K562 (cell line): ENCODE measurements at regions not wholly inside any gene's neighbourhood (a gene's known extent, or its start where the extent isn't known, plus 50 kb on each side); places are given as distances from the start of the nearest gene placed in this dataset.

ENCODE experiments used
- CBFA2T2 ChIP-seq: fragments of 450-650 bp; conservative IDR thresholded peaks from 2 replicates; pipeline ENCODE4 v1.6.1; 2017; ENCODE audit warnings: mild to moderate bottlenecking
- EZH2 ChIP-seq: IDR thresholded peaks from 2 replicates; pipeline ENCODE4 v1.6.1; 2012; ENCODE audit warnings: low read depth, mild to moderate bottlenecking, inconsistent platforms, low read length, borderline replicate concordance
- HIVEP1 ChIP-seq: fragments of 250-450 bp; sonication (Bioruptor Pico); IDR thresholded peaks from 2 replicates; pipeline ENCODE4 v1.4.0; 2020; ENCODE audit warnings: mild to moderate bottlenecking
- RFX5 ChIP-seq: IDR thresholded peaks from 2 replicates; pipeline ENCODE4 v1.6.1; 2011; ENCODE audit warnings: low read depth, mild to moderate bottlenecking, improper control_type of control experiment, low read length
- SP1 ChIP-seq: sonication (generic); formaldehyde crosslinking; IDR thresholded peaks from 2 replicates; pipeline ENCODE4 v1.8.1; 2022; ENCODE audit warnings: mild to moderate bottlenecking, missing genetic modification reagents
- TCF7L2 ChIP-seq: fragments of 150-350 bp; IDR thresholded peaks from 2 replicates; pipeline ENCODE4 v1.6.1; 2016; ENCODE audit warnings: low read depth, mild to moderate bottlenecking, low read length, moderate library complexity
- TSC22D4 ChIP-seq: fragments of 450-650 bp; IDR thresholded peaks from 2 replicates; pipeline ENCODE4 v1.6.1; 2016; ENCODE audit warnings: missing genetic modification characterization, missing biosample characterization, control low read depth
- ZNF232 ChIP-seq: sonication (generic); formaldehyde crosslinking; IDR thresholded peaks from 2 replicates; pipeline ENCODE4 v1.8.0; 2022; ENCODE audit warnings: mild to moderate bottlenecking, missing genetic modification reagents

GRCh38 chr6:40039042-40039441, 104.8 kb upstream of the MOCS1 start:
- TF ChIP-seq HIVEP1: no peak
- no peak for TF ChIP-seq TCF7L2
- no peak for TF ChIP-seq RFX5
- no peak for TF ChIP-seq CBFA2T2
- no peak for TF ChIP-seq SP1 (CRISPR knock-in tag)
- no peak for TF ChIP-seq EZH2
- TF ChIP-seq TSC22D4 (tag): no peak
- TF ChIP-seq ZNF232 (CRISPR knock-in tag): no peak
